HCEC 1CT (cell line): ENCODE measurements at regions not wholly inside any gene's neighbourhood (a gene's known extent, or its start where the extent isn't known, plus 50 kb on each side); places are given as distances from the start of the nearest gene placed in this dataset.
A peak's percentile ranks its signal among the peaks of the same experiment; 100 is the strongest.

Experiments used
- DNase-seq: peaks from one replicate; pipeline ENCODE4 v3.0.0-alpha.2; 2017

DNA sequence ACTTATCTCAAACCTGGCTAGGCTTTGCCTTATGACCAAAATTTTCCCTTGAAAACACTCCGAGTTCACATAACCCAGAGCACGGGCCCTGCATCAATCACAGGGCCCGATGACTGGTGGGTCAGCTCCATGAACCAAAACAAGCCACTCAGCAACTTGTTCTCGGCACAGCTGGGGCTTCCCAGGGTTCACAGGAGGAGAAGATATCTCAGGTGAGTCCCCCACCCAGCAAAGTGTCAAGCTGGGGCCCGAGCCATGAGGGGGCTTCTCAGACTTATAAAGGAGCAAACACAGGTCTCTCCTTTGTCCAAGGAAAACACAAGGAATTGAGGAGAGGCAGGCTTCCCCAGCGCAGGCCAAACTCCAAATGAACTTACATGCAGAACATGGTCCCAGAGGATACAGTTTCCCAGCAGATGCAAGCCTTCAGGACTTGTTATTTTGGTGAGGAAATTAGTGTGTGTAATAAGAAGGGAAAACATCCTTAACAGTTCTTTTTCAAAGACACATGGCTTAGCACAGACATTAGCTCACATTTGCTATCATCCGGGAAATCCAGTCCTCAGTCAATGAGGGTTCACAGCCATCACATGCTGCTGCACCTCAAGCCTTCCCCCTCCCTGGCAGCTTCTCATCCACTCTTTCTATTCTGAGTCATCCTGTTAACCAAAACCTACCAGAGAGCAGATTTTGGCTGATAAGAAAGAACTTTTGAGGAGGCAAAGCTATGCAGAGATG, 98.1 kb upstream of the NFIA start:
- peak; percentile 17 for DNase-seq

DNA sequence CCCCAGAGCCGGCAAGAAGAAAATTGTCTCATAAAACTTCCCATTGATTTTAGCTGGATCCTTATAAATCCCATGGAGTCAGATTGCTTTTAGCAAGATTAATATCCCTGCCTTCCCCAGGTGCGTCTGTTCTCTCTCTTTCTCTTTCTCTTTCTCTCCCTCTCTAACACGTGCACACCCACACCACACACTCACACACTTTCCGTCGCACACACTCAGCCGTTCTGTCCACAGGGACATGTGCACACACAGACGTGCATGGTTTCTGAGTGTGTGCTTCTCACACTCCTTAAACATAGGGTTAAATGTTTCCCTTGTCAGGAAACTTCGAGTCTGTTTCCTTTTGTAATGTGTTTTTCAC, 98.7 kb upstream of the NFIA start:
- no peak for DNase-seq

DNA sequence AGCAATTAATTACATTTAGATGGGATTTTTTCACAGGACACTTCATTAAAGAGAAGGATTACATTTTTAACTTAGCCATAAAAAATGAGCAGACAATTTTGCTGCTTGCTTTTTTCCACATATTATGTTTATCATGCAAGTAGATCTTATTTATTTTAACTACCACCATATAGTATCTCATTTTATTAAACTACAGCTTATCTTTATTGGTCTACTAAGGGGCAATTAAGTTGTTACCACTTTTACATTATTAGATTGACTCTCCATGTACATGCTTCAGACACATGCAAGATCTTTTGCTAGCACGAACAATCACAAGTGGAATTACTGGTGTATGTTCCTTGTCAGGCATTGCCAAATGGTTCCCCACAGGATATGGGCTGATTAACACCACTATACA, 99.8 kb upstream of the NFIA start:
- DNase-seq: no peak

DNA sequence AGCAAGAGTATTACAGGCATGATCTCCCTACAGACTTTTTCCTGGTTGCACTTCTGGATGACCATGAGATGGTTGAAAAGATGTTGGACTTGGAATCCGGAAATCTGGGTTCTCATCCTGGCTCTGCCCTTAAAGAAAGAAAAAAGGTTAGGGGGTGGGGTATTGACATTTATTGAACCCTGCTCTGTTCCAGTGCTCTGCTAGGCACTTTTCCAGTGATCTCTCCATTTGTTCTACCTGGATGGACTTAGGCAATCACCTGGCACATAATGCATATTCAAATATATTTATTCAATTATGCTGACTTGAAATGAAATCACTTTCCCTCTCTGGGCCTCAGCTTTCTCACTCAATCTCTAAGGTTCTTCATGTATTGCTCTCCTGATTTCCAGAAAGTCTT, 101.0 kb upstream of the NFIA start:
- no peak for DNase-seq

DNA sequence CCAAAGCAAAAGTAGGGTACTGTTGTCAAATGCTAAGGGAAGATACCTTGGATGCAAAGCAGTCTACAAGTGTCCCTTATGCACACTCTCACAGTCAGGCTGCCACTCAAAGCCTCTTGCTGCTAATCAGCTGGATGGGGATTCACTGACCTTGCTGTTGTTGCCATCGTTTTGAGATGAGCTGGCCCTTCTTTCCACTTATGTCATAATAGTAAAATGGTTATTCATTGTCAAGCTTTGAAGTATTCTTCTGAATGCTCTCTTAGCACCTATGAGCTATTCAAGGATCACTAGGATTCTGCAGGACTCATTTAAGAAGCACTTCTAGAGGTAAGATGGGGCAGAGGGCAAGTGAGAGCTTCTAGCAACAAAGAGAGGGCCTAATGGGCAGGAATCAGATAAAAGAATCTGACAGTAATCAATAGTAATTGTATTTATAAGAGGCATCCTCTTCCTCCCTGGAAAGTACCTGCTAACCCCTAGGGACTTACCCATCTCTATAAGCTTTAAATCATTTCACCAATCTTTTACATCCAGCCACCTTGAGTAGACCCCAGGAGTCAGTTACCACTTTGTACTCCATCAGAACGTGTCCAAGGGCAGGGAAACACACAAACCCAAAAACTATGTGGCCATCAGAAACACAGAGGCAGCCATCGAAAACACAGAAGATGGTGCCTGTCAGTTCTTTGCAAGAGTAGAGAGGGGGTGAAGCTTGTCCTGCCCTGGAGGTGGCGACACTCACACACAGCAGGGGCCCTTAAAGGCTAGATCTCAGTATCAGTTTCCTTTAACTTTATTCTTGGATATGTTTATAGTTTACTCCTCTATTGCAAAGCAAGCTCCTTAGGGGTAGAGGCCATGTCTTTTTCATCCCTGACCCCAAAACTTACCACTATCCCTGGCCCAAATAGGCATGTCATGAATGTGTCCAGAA, 103.7 kb upstream of the NFIA start:
- peak; percentile 61 for DNase-seq

DNA sequence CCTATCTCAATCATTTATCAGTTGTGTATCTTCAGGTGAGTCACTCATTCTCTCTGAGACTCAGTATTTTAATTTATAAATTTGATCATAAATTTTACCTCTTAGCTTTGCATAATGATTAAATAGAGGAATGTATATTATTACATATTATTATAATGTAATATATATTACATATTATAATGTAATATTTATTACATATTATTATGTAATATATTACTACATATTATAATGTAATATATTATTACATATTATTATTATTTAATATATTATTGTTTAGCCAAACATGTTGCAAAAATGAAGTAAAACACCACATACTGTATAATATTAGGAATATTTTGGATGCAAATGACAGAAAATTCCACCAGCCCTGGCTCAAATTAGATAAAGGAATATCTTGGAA, 104.7 kb upstream of the NFIA start:
- DNase-seq: no peak

DNA sequence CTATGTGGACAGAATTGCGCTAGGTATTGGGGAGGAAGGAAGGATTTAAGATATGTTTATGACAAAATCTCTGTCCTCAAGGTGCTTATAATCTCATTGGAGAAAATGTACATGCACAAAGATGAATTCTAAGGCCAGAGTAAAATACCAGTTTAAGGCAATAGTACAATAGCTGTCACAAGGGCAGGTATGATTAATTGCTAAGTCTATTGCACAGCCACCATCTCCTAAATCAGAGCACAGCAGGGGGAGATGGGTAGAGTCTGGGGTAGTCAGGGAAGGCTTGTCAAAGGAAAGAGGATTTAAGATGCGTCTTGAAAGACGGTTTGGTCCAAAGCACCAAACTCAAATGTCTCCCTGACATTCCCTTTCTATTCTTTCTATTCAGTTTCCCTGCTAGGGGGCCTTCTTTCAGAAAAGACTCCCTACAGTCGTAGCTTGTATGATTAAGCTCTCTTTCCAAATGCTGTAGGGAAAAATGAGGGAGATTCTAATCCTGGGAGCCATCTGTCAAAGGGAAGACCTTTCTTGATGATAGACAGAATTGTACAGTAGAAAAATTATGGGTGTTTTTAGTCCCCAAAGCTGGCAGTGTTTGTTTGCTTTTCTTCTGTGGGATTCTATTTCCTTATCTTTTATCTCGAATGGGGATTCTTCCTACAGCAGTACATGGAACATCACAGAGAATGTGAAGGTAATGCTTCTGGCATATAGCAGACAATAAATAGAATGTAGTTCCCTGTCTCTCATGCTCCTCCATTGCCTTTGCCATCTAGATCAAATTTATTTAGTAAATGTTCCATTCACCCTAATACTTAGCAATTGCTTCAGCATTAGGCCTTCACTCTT, 107.6 kb upstream of the NFIA start:
- DNase-seq: no peak

DNA sequence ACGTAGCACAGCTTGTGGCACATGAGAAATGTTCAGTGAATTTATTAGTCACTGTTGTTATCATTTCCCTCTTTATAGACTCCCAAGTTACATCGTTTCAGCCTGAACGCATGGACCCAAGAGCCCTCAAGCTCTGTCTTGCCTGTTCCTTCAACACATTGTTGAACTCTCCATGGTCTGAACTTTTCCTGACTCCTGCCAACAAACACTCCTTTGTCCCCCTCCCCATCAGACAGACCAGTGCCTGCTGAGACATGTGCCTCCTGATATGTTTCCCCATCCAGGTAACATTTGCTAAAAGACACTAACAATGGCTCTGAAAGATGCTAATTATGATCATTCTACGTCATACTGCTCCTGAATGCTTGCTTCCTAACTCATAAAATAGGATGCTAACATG, 108.7 kb upstream of the NFIA start:
- DNase-seq: no peak

DNA sequence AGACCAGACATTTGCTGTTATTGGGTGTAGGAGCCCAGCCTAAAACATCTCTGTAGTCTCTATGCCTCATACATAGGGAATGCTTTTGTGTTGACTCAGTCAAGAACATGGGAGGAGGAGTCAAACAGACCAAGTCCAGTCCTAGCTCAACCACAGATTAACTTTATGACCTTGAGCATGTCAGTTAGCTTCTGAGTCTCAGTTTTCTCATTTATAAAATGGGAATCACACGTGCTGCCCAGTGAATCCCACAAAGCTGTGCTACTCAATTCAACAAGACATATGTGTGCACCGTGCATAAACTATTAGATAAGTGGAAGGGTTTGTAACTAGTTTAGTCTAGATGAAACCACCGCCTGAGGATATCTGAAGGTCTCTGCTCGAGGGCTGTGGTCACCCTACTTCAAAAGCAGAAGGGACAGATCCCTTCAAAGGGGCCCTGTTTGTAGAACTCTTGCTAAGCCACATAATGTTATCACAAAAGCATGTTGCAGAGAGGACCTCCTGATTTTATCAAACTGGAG, 109.5 kb upstream of the NFIA start:
- peak; percentile 87 for DNase-seq

DNA sequence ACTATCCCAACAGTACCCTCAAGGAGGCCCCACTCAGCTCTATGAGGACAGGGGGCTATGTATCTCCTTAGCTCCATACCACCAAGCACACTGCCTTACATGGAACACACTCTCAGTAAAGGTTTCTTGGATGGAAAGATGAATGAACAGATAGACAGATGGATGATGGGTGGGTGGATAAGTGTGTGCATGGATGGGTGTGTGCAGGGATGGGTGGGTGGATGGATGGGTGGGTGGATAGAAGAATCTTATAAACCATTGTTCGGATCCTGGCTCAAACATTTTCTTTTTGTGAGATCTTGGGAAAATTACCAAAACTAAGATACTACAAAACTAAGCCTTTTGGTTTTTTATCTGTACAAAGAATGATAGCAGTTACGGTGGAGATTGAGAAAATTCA, 111.0 kb upstream of the NFIA start:
- no peak for DNase-seq

DNA sequence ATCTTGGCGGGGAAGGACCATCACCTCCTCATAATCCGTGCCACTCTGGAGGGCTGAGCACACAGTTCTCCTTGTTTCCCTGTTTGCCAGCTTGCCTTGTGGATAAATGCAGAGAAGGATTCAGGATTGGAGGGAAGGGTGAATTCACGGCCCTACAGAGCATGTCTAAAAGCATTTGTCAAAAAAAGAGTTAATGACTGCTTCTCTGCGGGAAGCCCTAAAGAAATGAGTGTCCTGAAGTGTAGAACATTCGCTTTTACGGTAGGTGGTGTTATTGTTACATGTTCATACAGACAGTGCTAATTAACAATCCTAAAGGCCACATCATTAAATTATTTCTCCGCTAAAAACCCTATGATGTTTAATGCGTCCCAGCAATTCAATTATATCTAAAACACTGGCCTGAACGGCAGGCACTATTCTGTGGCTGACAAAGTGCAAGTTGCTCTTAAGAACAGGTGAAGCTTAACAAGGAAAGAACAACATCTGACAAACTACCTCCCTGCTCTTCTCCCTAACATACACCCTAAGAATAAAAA, 112.3 kb upstream of the NFIA start:
- peak; percentile 12 for DNase-seq

DNA sequence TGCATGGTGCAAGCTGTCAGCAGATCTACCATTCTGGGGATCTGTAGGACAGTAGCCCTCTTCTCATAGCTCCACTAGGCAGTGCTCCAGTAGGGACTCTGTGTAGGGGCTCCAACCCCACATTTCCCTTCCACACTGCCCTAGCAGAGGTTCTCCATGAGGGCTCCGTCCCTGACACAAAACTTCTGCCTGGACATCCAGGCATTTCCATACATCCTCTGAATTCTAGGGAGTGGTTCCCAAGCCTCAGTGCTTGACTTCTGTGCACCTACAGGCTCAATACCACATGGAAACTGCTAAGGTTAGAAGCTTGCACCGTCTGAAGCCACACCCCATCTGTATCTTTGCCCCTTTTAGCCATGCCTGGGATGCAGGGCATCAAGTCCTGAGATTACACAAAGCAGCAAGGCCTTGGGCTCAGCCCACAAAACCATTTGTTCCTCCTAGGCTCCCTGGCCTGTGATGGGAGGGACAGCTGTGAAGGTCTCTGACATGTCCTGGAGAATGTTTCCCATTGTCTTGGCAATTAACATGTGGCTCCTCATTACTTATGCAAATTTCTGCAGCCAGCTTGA, 117.0 kb upstream of the NFIA start:
- no peak for DNase-seq

DNA sequence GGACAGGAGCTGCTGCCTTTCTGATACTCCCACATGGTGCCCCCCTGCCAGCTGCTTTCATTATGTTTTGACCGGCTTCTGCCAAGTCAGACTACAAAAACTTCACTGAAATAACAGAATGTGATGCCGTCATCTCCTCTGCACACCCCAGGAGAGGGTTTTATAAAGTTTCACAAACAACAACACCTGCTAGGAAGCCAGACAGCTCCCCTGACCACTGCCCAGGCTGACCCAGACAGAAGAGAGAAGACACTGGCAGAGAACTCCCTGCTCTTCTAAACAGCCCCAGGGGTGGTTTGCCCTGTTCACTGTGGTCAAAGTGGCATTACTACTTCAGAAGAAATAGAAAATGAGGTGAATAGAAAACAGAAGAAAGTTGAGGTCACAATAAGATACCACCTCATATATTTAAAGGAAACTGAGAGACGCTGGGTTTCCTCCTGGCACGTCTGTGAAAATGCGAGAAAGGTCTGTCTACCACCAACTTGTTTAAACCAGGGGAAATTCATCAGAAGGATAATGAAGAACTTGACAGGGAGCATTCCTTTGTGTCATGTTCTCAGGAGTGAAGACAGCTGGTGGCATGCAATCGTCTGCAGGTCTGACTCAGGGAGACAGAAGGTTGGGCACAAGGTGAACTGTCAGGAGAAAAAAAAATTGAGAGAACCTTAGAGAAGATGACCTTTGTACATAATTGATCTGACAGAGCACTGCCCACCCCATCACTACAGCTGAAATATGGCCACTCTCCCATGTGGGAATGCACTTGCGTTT, 119.0 kb upstream of the NFIA start:
- DNase-seq: no peak

DNA sequence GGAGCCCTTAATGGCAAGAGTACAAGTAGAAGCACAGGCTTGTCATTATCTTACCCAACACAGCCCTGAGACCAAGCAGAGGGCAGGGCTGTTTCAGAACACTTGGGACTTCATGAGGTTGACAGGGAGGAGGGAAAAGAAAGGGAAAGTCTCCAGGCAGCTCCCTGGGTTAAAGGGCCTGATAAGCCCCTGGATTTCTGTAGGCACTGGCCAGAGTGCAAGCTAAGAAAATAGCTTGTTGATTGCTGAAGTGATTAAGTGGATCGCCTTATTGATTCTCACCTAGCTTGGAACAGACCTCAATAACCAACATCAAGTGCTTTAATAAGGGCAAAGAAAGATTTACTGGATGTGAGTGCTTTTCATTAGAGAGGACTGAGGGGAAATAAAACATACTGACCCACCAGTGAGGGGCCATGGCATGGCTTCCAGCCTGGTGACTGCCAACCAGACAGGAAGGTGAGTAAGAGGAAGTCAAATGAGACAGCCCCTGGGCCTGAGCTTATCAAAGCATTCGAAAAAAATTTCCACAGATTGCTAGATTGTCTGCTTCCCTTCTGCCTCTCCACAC, 121.4 kb upstream of the NFIA start:
- DNase-seq: no peak

DNA sequence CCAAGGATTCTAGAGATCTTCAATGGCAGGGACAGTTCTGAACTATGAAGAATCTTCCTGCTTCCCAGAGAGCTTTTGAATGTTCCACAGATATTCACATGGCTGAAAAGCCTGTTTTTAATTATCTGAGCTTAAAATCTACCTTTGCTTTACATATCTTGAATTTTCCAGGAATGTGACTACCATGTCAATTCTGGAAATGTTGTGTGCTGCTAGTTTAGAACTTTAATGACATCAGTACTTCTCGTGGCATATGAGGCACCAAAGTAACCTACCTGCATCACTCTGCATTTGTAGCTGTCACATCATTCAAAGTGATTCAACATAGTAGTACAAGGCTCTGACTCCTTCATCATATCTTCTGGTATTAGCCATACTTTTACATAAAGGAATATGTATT, 122.7 kb upstream of the NFIA start:
- no peak for DNase-seq

DNA sequence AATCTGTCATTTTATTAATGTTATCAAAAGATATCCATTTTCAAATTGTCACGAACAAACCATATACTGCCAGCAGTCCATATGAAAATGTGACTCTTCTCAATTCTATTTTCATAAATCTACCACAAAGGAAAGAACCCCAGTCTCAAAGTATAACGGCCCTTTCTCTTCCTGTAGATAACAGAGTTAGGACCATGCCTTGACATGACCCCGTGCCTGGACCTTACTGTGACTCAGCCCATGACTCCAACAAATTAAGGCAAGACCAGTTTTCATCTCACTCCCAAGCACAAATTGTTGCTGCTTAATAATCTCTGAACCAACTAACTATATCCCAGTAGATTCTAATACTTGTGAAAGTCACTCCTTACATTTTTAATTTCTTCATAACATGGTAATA, 124.4 kb upstream of the NFIA start:
- DNase-seq: no peak

DNA sequence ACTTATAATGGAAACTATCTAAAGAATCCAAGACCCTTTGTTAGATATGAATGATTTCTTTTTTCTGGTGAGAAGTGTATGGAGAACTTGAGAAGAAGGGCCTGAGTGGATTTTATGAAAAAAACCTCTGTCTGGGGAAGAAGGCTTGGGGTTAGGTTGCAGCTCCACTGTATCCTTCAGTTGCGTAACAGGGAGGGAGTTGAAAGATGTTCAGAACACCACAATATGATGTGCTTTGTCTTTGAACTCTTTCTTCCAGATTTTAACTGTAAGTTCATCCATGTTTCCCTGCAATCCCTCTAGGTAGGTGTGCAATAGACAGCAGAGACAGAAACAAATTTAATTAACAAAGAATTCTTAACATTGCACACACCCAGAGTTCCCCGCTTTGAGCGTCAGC, 125.8 kb upstream of the NFIA start:
- no peak for DNase-seq

DNA sequence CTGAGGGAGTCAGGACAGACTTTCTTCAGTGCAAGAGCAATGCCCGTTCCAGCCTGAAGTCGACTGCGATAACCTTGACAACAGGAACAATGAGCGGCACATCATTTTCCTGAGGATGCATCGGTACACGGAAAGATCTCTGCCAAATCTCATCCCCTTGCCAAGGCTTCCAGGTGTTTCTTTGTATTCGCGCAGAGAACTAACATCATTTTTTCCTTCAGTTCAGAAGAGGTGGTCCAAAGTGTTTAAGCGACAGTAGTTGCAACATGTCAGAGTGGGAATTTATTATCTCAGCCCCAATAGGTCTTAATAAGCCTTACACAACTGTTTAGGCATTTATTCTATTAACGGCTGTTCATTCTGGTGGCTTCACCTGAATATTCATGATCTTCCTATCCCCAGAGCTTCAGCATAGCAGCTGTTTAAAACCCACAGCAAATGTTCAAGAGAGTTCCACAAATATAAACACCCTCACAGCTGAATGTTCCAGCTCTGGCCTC, 129.7 kb upstream of the NFIA start:
- no peak for DNase-seq

DNA sequence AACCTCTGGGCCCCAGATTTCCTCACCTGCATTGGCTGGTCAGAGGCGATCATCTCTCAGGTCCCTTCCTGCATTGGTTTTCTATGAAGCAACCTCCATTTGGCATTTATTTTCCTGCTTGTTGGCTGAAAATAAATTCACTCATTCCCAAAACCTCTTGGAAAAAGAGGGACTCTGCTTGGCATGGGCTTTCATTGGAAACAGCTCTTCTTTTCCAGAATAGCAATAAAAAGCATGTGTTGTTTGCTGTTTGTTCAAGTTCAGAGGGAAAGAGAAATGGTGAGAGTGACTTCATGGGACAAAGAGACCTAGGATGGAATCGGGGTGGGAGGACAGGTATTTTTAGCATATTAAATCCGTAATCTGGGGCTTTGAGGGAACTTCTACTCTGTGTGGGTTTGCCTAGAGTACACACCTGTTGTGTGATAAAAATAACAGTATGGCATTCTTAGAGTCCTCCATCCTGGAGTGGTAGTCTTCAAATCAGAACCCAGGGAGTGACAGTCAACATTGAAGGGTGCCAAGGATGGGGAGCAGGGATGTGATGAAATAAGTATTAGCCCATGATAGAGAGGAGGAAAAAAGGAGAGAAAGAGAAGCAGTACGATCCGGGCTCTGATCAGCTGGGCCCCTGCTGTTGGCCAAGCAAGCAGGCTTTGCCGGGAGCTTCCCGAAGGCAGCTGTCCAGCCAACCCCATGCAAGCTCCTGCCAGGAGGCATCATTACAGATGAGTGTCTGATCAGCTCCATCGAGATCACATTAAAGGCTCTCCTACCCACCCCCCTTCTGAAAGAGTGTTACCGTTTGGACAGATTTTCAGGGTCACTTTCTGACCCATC, 131.9 kb upstream of the NFIA start:
- DNase-seq: no peak

DNA sequence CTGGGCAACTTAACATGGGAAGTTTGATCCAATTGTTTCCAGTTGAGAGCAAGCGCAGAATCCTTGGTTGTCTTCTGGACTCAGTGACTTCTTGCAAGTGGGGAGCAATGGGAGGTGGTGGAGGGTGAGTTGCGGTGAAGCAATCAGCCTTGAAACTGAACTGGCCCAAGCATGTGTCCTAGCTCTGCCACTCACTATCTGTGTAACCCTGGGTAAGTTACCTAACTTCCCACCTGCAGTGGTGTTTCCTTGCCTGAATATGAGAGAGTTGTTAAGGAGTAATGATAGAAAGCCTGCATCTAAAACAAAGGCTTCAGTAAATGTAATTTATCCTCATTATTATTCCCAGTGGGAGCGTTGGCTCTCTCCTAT, 132.5 kb upstream of the NFIA start:
- no peak for DNase-seq
